GM12872 (cell line): ENCODE measurements at regions not wholly inside any gene's neighbourhood (a gene's known extent, or its start where the extent isn't known, plus 50 kb on each side); places are given as distances from the start of the nearest gene placed in this dataset.

Source experiments
- CTCF ChIP-seq: IDR thresholded peaks from 3 replicates; pipeline ENCODE4 v1.5.1; 2011; ENCODE audit warnings: low read depth, mild to moderate bottlenecking, low read length, moderate library complexity; ENCODE audit not compliant: insufficient read depth

GRCh38 chrX:75673468-75673867, 111.6 kb downstream of the MAGEE2 start:
- no peak for TF ChIP-seq CTCF

- no peak for TF ChIP-seq CTCF
Measured at GRCh38 chrX:75655627-75656026, 129.4 kb downstream of the MAGEE2 start.

GRCh38 chrX:75649829-75650228, 127.0 kb upstream of the ZDHHC15 start:
- TF ChIP-seq CTCF: no peak

GRCh38 chrX:75648803-75649588, 126.2 kb upstream of the ZDHHC15 start:
- no peak for TF ChIP-seq CTCF

- no peak for TF ChIP-seq CTCF
Measured at GRCh38 chrX:75642811-75643361, 120.0 kb upstream of the ZDHHC15 start.

GRCh38 chrX:75638332-75638731, 115.5 kb upstream of the ZDHHC15 start:
- TF ChIP-seq CTCF: no peak

- no peak for TF ChIP-seq CTCF
Measured at GRCh38 chrX:75625232-75625631, 102.4 kb upstream of the ZDHHC15 start.
